ENCODE measurements at regions not wholly inside any gene's neighbourhood (a gene's known extent, or its start where the extent isn't known, plus 50 kb on each side); places are given as distances from the start of the nearest gene placed in this dataset.

DNA sequence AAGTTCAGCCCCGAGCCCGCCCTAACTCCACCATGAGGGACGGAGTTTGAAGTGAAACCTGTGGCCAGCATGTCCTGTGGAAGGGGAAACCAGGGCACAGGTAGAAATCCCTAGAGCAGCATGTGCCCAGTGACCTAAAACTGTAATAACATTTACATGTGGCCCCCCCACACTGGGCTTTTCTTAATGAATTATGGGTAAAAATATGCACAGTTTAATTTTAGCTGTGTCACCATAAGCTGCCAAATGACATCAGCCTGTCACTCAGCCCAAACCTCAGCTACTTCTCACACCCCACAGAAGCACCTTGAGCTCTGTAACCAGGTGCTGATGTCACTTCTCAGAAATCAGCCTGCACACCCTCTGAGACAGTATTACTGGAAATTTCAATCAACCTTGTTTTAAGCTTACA is 50.0 kb upstream of the SLC19A1 start:
- DNase-seq (ENCODE audit: low read depth), result no peak

DNA sequence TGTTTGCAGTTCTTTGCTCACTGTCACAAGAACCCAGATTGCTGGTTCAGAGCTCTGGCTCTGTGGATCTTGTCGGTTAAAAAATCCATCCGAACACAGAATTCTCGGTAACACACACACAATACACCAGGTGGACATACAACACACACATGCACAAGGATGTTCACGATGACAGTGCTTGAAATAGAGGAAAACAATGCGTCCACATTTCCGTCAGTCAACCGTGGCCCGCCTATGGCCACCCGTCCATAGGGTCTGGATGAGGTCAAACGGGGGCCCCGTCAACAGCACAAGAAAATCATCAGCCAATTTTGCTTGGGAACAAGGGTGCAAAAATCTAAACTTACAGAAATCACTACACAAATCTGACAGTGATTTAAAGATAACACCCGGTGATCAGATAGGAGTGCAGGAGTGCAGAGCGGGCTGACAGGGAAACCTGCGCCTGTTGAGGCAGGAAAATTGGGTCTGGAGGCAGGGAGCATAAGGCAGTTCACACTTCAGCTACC is 50.4 kb upstream of the SLC19A1 start:
- no peak for DNase-seq (ENCODE audit: low read depth)

DNA sequence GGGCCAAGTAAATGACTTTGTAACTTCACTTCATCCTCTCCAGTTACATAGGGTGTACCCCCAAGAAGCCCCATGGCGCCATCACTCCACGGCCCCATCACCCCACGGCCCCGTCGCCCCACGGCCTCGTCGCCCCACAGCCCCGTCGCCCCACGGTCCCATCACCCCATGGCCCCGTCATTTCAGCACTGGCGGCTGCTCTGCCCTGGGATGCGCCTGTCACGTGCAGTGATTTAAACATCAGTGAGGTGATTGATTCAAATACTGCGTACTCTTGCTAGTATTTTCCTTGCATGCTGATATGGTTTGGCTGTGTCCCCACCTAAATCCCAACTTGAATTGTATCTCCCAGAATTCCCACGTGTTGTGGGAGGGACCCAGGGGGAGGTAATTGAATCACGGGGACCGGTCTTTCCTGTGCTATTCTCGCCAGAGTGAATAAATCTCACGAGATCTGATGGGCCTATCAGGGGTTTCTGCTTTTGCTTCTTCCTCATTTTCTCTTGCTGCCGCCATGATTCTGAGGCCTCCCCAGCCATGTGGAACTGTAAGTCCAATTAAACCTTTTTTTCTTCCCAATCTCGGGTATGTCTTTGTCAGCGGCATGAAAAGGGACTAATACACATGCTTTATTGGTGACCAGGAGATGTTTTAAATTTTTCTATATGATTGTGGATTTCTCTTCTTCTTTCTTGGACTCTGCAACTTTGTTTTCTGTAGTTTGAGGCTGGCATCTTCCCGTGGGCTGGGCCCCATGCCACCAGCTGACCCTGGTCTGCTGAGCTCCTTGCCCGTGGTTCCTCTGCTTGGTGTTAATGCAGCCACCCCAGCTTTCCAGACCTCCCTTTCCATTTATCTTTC is 50.1 kb upstream of the PCBP3 start:
- peak; percentile 76 for DNase-seq (ENCODE audit: low read depth)
